ENCODE measurements at regions not wholly inside any gene's neighbourhood (a gene's known extent, or its start where the extent isn't known, plus 50 kb on each side); places are given as distances from the start of the nearest gene placed in this dataset.
"Not testable (repeated sequence)": the region's sequence is repeated elsewhere in the genome, so short reads cannot be mapped to it uniquely, and the experiment has no call there.

GRCh38 chr1:244156617-244157016 is 105.5 kb downstream of the ZBTB18 start:
- TF ChIP-seq, protein P1, sequence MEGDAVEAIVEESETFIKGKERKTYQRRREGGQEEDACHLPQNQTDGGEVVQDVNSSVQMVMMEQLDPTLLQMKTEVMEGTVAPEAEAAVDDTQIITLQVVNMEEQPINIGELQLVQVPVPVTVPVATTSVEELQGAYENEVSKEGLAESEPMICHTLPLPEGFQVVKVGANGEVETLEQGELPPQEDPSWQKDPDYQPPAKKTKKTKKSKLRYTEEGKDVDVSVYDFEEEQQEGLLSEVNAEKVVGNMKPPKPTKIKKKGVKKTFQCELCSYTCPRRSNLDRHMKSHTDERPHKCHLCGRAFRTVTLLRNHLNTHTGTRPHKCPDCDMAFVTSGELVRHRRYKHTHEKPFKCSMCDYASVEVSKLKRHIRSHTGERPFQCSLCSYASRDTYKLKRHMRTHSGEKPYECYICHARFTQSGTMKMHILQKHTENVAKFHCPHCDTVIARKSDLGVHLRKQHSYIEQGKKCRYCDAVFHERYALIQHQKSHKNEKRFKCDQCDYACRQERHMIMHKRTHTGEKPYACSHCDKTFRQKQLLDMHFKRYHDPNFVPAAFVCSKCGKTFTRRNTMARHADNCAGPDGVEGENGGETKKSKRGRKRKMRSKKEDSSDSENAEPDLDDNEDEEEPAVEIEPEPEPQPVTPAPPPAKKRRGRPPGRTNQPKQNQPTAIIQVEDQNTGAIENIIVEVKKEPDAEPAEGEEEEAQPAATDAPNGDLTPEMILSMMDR (IDR thresholded peaks at IDR 0.05; ENCODE audit: low read length) = not testable (repeated sequence)
- TF ChIP-seq EZH2 (IDR thresholded peaks at IDR 0.05; ENCODE audit: borderline replicate concordance, low read length) = not testable (repeated sequence)
